ENCODE measurements at regions not wholly inside any gene's neighbourhood (a gene's known extent, or its start where the extent isn't known, plus 50 kb on each side); places are given as distances from the start of the nearest gene placed in this dataset.

DNA sequence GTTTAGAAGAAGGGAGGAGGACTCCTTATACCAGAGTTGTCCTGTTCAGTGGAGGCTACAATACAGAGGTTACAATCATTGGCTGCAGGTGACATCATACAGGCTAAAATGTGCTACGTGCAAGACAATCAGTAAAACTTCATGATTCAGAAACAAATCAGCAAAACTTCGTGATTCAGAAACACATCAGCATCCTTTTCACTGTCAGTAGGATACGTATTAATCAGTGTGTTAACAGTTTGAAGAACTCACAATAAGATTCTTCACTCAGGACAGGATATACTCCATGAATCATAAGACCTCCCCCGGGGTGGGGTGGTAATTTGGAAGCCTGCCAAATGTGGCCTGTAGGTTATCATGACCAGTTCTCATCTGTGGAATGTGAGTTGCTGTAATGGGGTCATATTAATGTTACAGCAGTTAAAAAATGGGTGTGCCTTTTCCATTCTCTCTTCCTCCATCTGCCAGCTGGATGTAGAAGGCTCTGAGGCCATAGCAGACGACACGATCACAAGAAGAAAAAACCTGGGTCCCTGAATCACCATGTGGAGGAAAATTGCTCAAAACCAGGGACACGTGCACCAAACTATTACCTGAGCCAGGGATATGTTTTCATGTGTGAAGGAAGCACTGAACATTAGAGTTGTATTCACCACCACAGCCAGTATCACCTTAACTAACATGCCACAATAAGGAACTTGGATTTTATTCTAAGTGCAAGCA, 134.8 kb upstream of the CREB1 start:
- TF ChIP-seq, protein P1, sequence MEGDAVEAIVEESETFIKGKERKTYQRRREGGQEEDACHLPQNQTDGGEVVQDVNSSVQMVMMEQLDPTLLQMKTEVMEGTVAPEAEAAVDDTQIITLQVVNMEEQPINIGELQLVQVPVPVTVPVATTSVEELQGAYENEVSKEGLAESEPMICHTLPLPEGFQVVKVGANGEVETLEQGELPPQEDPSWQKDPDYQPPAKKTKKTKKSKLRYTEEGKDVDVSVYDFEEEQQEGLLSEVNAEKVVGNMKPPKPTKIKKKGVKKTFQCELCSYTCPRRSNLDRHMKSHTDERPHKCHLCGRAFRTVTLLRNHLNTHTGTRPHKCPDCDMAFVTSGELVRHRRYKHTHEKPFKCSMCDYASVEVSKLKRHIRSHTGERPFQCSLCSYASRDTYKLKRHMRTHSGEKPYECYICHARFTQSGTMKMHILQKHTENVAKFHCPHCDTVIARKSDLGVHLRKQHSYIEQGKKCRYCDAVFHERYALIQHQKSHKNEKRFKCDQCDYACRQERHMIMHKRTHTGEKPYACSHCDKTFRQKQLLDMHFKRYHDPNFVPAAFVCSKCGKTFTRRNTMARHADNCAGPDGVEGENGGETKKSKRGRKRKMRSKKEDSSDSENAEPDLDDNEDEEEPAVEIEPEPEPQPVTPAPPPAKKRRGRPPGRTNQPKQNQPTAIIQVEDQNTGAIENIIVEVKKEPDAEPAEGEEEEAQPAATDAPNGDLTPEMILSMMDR (conservative IDR thresholded peaks at IDR 0.05; ENCODE audit: low read length): no peak
- TF ChIP-seq EZH2phosphoT487 (IDR thresholded peaks at IDR 0.05; ENCODE audit: borderline replicate concordance): no peak

Data from Loucy (cell line).